GM10266 (cell line): ENCODE measurements at regions not wholly inside any gene's neighbourhood (a gene's known extent, or its start where the extent isn't known, plus 50 kb on each side); places are given as distances from the start of the nearest gene placed in this dataset.

ENCODE experiments used
- DNase-seq: peaks from one replicate; pipeline ENCODE4 v3.0.0; 2012; ENCODE audit errors: extremely low spot score
- TF ChIP-seq, protein P1 (sequence below): IDR thresholded peaks from 2 replicates; pipeline ENCODE4 v1.5.1; 2012; ENCODE audit warnings: mild to moderate bottlenecking, low read depth; ENCODE audit not compliant: control insufficient read depth, insufficient read depth; ENCODE audit errors: missing control alignments

DNA sequence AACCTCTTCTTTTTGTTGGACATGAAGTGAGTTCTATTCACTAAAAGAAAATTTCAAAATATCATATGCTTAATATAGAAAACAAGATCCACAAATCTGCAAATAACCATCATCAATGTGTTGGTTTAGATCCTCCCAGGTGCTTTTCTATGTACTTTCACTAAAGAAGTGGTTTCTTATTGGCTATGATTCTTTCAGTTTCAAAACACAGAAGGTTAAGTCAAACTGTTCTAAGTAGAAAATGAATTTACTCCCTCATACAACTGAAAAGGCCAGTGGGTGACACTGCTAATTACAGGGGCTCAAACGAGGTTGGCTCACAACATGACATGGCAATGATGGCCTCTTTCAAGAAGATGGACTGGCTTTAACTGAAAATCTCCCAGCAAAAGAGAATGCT lies 111.7 kb downstream of the GALR1 start:
- TF ChIP-seq, protein P1, sequence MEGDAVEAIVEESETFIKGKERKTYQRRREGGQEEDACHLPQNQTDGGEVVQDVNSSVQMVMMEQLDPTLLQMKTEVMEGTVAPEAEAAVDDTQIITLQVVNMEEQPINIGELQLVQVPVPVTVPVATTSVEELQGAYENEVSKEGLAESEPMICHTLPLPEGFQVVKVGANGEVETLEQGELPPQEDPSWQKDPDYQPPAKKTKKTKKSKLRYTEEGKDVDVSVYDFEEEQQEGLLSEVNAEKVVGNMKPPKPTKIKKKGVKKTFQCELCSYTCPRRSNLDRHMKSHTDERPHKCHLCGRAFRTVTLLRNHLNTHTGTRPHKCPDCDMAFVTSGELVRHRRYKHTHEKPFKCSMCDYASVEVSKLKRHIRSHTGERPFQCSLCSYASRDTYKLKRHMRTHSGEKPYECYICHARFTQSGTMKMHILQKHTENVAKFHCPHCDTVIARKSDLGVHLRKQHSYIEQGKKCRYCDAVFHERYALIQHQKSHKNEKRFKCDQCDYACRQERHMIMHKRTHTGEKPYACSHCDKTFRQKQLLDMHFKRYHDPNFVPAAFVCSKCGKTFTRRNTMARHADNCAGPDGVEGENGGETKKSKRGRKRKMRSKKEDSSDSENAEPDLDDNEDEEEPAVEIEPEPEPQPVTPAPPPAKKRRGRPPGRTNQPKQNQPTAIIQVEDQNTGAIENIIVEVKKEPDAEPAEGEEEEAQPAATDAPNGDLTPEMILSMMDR: no peak
- no peak for DNase-seq

DNA sequence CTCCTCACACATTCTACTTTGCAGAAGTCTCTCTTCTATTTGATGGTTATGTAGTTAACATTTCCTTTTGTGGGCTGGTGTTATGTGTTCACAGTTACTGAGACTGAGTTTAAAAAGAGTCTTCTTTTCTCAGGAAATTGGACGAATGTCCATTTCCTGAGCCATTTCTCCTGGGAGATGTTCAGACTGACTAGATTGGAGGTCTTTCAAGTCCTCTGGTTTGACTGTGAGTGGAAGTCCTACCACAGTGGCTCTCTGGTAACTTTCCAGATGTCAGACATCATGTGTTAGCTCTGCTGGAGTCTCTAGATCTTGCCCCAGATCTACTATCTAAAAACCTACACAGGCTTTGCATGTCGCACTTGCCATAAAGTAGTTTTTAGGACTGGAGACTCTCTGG lies 116.0 kb downstream of the GALR1 start:
- DNase-seq: no peak
- TF ChIP-seq, protein P1: no peak

DNA sequence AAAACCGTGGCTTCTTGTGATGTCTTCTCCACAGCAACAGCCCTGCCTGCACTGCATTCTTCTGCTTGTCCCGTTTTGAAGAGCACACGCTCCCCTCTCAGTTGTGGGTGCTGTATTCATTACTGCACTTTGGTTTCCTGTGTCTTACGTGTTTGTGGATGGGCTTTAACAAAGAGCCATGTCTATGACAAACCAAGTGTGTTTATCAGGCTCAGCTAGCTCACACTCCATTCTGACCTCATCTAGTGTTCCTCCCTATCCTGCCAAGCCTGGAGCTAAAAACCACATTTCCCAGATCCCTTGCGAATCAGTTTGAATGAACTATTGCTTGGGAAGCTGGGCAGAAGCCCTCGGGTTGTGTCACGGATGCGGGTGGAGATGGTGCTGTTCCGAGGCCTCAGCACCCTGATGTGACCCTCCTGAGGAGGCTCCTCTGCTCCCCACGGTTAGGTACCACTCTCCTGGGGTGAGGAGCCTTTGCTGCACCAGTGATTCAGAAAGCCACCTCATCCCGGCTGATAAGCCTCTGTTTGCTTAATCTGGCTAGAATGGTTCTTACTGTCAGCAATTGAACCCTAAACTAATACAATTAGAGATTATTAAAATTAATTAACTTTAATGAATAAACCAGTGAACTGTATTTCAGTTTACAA lies 116.5 kb downstream of the GALR1 start:
- TF ChIP-seq, protein P1: no peak
- no peak for DNase-seq

DNA sequence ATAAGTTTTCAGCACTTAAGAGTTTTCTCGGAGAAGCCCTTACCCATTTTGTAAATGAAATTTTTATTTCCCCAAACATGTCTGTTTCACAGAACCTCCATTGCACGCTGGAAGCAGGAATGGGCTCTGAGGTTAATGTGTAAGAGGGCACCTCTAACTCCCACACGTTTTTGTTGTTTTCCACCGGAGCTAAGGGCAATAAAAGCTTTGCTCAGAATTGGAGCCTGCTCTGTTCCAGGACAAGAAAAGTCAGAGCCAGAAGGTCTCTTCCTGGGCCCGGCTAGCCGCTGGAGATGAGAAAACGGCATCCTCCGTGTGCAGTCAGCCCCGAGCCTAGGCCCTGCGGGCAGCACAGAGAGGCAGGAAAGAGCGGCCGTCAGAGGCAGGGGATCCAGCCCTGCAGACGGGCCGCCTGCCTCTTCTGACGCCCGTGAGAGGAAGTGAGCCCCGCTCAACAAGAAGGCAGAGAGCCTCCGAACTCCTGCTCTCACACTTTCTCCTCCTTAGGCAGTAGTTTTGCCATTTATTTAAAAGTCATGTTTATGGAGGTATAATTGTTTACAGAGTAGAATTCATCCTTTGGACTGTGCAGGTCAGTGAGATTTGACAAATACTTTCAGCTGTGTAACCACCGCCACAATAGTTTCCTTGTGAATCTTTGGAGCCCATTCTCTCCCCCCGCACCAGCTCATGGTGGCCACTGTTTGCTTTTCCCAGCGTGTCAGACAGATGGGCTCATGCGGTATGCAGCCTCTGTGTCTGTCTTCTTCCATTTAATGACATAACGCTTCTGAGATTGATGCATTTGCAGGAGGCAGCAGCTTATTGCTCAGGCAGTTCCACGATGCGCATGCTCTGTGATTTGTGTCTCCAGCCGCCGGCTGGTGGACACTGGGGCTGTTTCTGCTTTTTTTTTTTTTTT lies 117.3 kb downstream of the GALR1 start:
- TF ChIP-seq, protein P1: no peak

DNA sequence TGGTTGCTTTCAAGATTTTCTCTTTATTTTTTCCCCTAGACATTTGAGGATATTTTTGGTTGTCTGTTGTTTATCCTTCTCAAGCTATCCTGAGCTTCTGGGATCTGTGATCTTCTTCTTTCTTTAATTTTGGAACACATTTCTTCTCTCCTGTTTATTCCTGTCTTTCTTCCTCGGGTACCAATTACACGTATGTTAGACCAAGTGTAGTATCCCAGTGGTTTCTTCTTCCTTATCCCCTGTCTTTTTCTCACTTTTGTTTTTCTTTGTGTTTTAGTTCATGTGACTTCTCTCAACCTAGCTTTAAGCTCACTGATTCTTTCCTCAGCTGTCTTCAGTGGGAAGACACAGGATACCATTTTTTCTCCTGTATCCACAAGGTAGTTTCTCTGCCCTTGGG lies 120.0 kb downstream of the GALR1 start:
- TF ChIP-seq, protein P1: no peak
- no peak for DNase-seq

More for the DNA sequence above, 117.3 kb downstream of the GALR1 start:
- DNase-seq: no peak

DNA sequence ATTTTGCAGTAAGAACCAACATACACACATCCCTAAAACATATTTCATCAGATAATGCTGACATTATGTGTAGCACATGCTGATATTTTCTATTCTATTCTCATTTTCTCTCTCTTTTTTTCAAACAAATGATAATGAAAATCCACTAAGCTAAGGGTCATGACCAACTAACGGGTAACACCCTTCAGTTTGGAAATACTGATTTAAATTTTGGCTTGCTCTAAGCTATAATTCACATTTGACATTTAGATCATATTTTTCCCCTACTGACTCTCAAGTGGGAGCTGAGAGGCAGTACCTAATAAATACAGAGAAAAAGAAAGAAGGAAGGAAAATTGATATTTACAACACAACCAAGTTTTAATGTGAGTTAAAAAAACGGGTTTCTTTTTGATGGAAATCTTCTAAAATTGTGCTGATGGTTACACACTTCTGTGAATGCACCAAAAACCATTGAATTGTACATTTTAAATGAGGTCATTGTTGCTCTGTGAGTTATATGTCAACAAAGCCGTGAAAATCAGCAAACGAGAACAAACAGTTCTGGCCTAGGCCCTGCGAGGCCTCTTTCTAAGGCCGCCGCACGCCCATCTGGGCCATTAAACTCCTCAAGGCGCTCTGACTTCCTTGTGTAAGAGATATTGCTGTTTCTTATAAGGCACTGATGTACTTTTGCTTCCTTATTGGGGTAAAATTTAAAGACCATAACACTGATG lies 124.2 kb downstream of the GALR1 start:
- no peak for DNase-seq
- TF ChIP-seq, protein P1: no peak
